ENCODE measurements at regions not wholly inside any gene's neighbourhood (a gene's known extent, or its start where the extent isn't known, plus 50 kb on each side); places are given as distances from the start of the nearest gene placed in this dataset.

DNA sequence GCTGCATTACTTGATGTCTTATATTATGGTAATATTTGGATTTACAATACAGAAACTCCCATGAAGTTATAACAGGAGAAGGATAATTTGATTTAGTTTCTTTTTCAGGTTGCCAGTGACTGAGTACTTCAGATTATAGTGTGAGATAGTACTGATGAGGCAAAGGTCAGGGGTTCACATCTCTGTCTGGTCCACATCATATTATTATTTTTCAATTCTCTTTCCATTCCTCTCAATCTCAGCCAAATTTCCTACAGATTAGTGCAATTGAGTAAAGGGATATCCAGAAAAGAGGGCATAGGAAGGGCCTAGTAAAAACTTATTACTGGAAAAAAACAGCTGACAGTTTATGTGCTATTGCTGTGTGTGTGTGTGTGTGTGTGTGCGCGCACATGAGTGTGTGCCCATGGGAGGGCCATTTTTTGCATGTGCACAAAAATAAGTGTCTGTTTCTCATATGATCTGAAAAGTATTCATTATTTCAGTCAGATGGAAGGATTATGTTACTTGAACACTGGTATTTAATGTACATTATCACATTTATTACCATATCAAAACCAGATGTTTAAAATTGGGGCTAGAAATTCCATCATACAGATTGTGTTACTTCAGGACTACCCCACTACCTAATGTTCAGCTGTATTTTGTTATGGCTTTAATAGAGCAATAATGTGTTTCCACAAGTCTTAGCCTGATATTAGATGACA, 78.3 kb upstream of the KCNK2 start:
- no peak for TF ChIP-seq POLR2A (IDR thresholded peaks at IDR 0.05)
- TF ChIP-seq, protein P1, sequence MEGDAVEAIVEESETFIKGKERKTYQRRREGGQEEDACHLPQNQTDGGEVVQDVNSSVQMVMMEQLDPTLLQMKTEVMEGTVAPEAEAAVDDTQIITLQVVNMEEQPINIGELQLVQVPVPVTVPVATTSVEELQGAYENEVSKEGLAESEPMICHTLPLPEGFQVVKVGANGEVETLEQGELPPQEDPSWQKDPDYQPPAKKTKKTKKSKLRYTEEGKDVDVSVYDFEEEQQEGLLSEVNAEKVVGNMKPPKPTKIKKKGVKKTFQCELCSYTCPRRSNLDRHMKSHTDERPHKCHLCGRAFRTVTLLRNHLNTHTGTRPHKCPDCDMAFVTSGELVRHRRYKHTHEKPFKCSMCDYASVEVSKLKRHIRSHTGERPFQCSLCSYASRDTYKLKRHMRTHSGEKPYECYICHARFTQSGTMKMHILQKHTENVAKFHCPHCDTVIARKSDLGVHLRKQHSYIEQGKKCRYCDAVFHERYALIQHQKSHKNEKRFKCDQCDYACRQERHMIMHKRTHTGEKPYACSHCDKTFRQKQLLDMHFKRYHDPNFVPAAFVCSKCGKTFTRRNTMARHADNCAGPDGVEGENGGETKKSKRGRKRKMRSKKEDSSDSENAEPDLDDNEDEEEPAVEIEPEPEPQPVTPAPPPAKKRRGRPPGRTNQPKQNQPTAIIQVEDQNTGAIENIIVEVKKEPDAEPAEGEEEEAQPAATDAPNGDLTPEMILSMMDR (IDR thresholded peaks at IDR 0.05), result no peak
- Histone ChIP-seq H3K4me1 (peaks cover 0 to 4% (median 0%) of the 10 kb centered on the region in 12 donors), H3K27me3 (no peaks in the 10 kb centered on the region), H3K36me3 (no peaks in the 10 kb centered on the region), H3K4me3 (no peak overlapping the region), H3K27ac (no peak overlapping the region), H3K9me3 (no peaks in the 10 kb centered on the region)
- intact Hi-C loops (cut with DNase I), result no loop called here
- DNase-seq (no peak), ATAC-seq (no peak)
- 92 to 100% (median 95%) methylated on average over 2 of the region's 2 CpGs for WGBS, 4 donors

DNA sequence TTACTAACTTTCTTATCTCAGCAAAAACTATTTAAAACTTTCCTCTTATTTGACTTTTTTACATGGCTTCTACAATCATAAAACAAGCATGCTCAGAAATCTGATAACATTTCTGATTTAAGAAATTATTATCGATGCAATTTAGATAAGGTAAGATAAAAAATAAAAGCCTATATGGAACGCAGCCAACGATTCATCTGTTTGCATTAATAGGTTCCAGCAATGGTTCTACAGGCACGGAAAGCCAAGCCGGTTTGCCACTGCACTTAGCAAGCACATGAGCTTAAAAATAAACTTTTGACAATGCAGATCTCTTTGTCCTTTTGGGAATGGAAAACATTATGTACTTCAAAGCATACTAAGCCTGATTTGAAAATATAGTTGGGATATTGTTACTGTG, 77.5 kb upstream of the KCNK2 start:
- no peak for ATAC-seq
- no peak overlapping the region for H3K4me3 ChIP-seq
- no peaks in the 10 kb centered on the region for H3K27me3 ChIP-seq
- H3K27ac ChIP-seq, result no peak overlapping the region
- TF ChIP-seq POLR2A (IDR thresholded peaks at IDR 0.05), result no peak
- TF ChIP-seq, protein P1 (IDR thresholded peaks at IDR 0.05), result no peak
- DNase-seq, result no peak
- H3K9me3 ChIP-seq, result no peaks in the 10 kb centered on the region
- H3K4me1 ChIP-seq, result peaks cover 0 to 4% (median 0%) of the 10 kb centered on the region in 12 donors
- no peaks in the 10 kb centered on the region for H3K36me3 ChIP-seq
- intact Hi-C loops (cut with DNase I), result no loop called here
- 43 to 46% (median 46%) methylated on average over 5 of the region's 5 CpGs for WGBS, 4 donors

DNA sequence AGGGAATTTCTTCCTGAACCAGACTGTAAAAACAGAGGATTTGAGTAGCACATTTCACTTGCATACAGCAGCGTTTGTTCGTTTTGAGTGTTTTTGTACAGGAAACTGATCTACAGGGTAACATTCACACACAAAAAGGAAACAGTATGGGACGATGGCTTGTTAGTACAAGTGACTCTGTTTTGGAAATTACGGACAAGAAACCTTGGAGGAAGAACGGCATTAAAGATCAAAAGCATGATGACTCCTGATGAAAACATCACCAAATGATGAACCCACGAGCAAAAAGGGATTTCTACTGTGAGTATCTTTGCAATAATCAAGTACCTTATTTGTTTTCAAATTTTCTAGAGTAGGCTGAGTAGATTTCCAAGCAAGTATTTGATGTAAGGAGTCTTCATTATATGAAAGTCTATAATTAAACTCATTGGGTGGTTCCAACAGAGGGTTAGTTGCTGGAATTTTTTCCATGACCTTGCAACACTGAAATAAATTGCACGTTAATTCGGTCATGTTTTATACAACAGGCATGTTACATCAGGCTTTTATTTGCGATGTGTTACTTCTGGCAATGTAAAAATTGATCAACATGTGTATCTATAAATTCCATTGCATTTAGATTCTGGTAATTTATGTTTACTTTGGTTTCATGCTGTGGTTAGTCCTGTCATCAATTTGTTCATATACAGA, 76.7 kb upstream of the KCNK2 start:
- no peak overlapping the region for H3K4me3 ChIP-seq
- no peak for TF ChIP-seq POLR2A (IDR thresholded peaks at IDR 0.05)
- TF ChIP-seq, protein P1 (IDR thresholded peaks at IDR 0.05), result no peak

DNA sequence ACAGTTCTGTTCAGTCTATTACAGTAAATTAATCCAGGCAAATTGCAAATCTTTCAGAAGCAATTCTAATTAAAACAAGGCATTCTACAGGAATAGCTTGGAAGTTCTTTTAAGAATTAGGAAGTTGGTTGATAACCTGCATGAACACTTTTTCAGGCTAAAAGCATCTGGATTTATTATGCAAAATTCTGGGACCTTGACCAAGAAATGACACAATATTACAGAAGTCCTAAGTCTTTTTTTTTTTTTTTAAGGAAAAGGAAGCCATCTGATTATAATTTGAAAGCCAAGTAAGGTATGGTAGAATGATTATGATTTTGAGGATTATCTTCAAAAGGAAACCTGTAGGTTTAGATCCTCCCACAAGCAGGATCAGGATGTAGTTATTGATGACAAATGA, 74.7 kb upstream of the KCNK2 start:
- ATAC-seq (peak in 1 of 4 donors; percentile 34), DNase-seq (no peak)
- Histone ChIP-seq H3K27ac (no peak overlapping the region), H3K27me3 (no peaks in the 10 kb centered on the region), H3K4me3 (no peak overlapping the region), H3K36me3 (no peaks in the 10 kb centered on the region), H3K4me1 (peaks cover 0 to 4% (median 0%) of the 10 kb centered on the region in 12 donors), H3K9me3 (no peaks in the 10 kb centered on the region)
- intact Hi-C loops (cut with DNase I), result no loop called here
- TF ChIP-seq POLR2A (IDR thresholded peaks at IDR 0.05), result no peak
- TF ChIP-seq, protein P1 (IDR thresholded peaks at IDR 0.05), result no peak

More for the DNA sequence above, 76.7 kb upstream of the KCNK2 start:
- DNase-seq, result no peak
- Histone ChIP-seq H3K27ac (no peak overlapping the region), H3K36me3 (no peaks in the 10 kb centered on the region), H3K27me3 (no peaks in the 10 kb centered on the region), H3K9me3 (no peaks in the 10 kb centered on the region), H3K4me1 (peaks cover 0 to 4% (median 0%) of the 10 kb centered on the region in 12 donors)
- WGBS, 4 donors, result 64 to 68% (median 65%) methylated on average over 9 of the region's 9 CpGs
- no peak for ATAC-seq
- intact Hi-C loops (cut with DNase I), result no loop called here

Measured in heart left ventricle (tissue), 16 donors.